ENCODE measurements at regions not wholly inside any gene's neighbourhood (a gene's known extent, or its start where the extent isn't known, plus 50 kb on each side); places are given as distances from the start of the nearest gene placed in this dataset.

GRCh38 chr2:179354739-179355537 is 90.3 kb upstream of the SESTD1 start:
- Histone ChIP-seq H3K4me1 (ENCODE audit: insufficient read depth, low read length) (no peaks in the 10 kb centered on the region), H3K36me3 (ENCODE audit: insufficient read depth, low read length) (no peaks in the 10 kb centered on the region), H3K27me3 (ENCODE audit: insufficient read depth, low read length) (no peaks in the 10 kb centered on the region), H3K9me3 (ENCODE audit: control insufficient read depth in 1 of 2, low read length in 2 of 2) (no peaks in the 10 kb centered on the region), H3K4me3 (ENCODE audit: low read length in 2 of 2) (no peak overlapping the region), H3K27ac (ENCODE audit: low read depth, low read length) (no peak overlapping the region)
- no peaks in the 10 kb centered on the region for H3K4me1 Mint-ChIP-seq
- ChIA-PET POLR2A (ENCODE audit: partially characterized antibody) (no interaction called here), CTCF (ENCODE audit: partially characterized antibody) (no interaction called here)
- intact Hi-C loops (cut with micrococcal nuclease) = no loop called here
- H3K9me3 Mint-ChIP-seq = peaks cover 0 to 4% (median 0%) of the 10 kb centered on the region in 8 donors
- H3K36me3 Mint-ChIP-seq = no peaks in the 10 kb centered on the region
- H3K27me3 Mint-ChIP-seq = peaks cover 0 to 2% of the 10 kb centered on the region in 2 donors
- no peak for DNase-seq
- H3K4me3 Mint-ChIP-seq = no peak overlapping the region
- H3K27ac Mint-ChIP-seq = no peak overlapping the region

GRCh38 chr2:179354296-179354695 is 89.7 kb upstream of the SESTD1 start:
- H3K27ac ChIP-seq (ENCODE audit: low read depth, low read length) = no peak overlapping the region
- H3K9me3 Mint-ChIP-seq = peaks cover 0 to 4% (median 0%) of the 10 kb centered on the region in 8 donors
- no peaks in the 10 kb centered on the region for H3K36me3 Mint-ChIP-seq
- H3K27me3 Mint-ChIP-seq = peaks cover 0 to 2% of the 10 kb centered on the region in 2 donors
- H3K27ac Mint-ChIP-seq = no peak overlapping the region
- no peak overlapping the region for H3K4me3 Mint-ChIP-seq
- intact Hi-C loops (cut with micrococcal nuclease) = no loop called here
- CTCF ChIA-PET (ENCODE audit: partially characterized antibody) = no interaction called here
- no peak for DNase-seq
- no peak overlapping the region for H3K4me3 ChIP-seq (ENCODE audit: low read length in 2 of 2)
- H3K27me3 ChIP-seq (ENCODE audit: insufficient read depth, low read length) = no peaks in the 10 kb centered on the region
- POLR2A ChIA-PET (ENCODE audit: partially characterized antibody) = no interaction called here
- H3K9me3 ChIP-seq (ENCODE audit: control insufficient read depth in 1 of 2, low read length in 2 of 2) = no peaks in the 10 kb centered on the region
- H3K36me3 ChIP-seq (ENCODE audit: insufficient read depth, low read length) = no peaks in the 10 kb centered on the region
- no peaks in the 10 kb centered on the region for H3K4me1 Mint-ChIP-seq
- H3K4me1 ChIP-seq (ENCODE audit: insufficient read depth, low read length) = no peaks in the 10 kb centered on the region

GRCh38 chr2:179352181-179352580 is 87.5 kb upstream of the SESTD1 start:
- peaks cover 0 to 6% (median 0%) of the 10 kb centered on the region in 8 donors for H3K9me3 Mint-ChIP-seq
- H3K9me3 ChIP-seq (ENCODE audit: control insufficient read depth in 1 of 2, low read length in 2 of 2) = no peaks in the 10 kb centered on the region
- ChIA-PET POLR2A (ENCODE audit: partially characterized antibody) (no interaction called here), CTCF (ENCODE audit: partially characterized antibody) (no interaction called here)
- no peak overlapping the region for H3K4me3 Mint-ChIP-seq
- no peaks in the 10 kb centered on the region for H3K36me3 Mint-ChIP-seq
- no peaks in the 10 kb centered on the region for H3K4me1 ChIP-seq (ENCODE audit: insufficient read depth, low read length)
- H3K27me3 Mint-ChIP-seq = peaks cover 0 to 2% of the 10 kb centered on the region in 2 donors
- no peak overlapping the region for H3K27ac Mint-ChIP-seq
- no peaks in the 10 kb centered on the region for H3K36me3 ChIP-seq (ENCODE audit: insufficient read depth, low read length)
- no peak overlapping the region for H3K4me3 ChIP-seq (ENCODE audit: low read length in 2 of 2)
- H3K4me1 Mint-ChIP-seq = no peaks in the 10 kb centered on the region
- H3K27me3 ChIP-seq (ENCODE audit: insufficient read depth, low read length) = no peaks in the 10 kb centered on the region
- no peak overlapping the region for H3K27ac ChIP-seq (ENCODE audit: low read depth, low read length)
- DNase-seq = no peak
- intact Hi-C loops (cut with micrococcal nuclease) = no loop called here

DNA sequence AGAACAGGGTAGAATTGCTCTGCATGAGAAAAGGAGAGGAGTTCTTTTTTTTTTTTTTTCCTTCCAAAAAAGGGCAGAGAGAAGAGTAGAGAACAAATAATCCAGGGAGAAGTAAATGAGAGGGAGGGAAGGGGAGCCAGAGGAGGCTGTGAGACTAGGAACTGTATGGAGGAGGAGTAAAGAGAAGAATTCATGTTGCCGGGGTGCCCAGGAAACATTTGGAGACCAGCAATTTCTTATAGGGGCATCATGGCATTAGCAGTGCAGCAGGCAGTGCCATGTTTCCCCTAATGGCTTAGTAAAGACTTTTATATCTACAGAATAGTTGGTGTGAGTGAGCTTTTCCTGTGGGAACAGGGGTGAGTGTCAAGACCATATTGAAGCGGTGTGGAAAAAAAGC is 86.4 kb upstream of the SESTD1 start:
- Histone ChIP-seq H3K36me3 (ENCODE audit: insufficient read depth, low read length) (no peaks in the 10 kb centered on the region), H3K4me1 (ENCODE audit: insufficient read depth, low read length) (no peaks in the 10 kb centered on the region), H3K27me3 (ENCODE audit: insufficient read depth, low read length) (no peaks in the 10 kb centered on the region), H3K4me3 (ENCODE audit: low read length in 2 of 2) (no peak overlapping the region), H3K27ac (ENCODE audit: low read depth, low read length) (no peak overlapping the region), H3K9me3 (ENCODE audit: control insufficient read depth in 1 of 2, low read length in 2 of 2) (no peaks in the 10 kb centered on the region)
- no peak for DNase-seq
- peaks cover 0 to 2% of the 10 kb centered on the region in 2 donors for H3K27me3 Mint-ChIP-seq
- POLR2A ChIA-PET (ENCODE audit: partially characterized antibody) = no interaction called here
- peaks cover 0 to 6% (median 0%) of the 10 kb centered on the region in 8 donors for H3K9me3 Mint-ChIP-seq
- intact Hi-C loops (cut with micrococcal nuclease) = no loop called here
- no peak overlapping the region for H3K4me3 Mint-ChIP-seq
- no peak overlapping the region for H3K27ac Mint-ChIP-seq
- H3K4me1 Mint-ChIP-seq = no peaks in the 10 kb centered on the region
- CTCF ChIA-PET (ENCODE audit: partially characterized antibody) = no interaction called here
- no peaks in the 10 kb centered on the region for H3K36me3 Mint-ChIP-seq

- no peaks in the 10 kb centered on the region for H3K4me1 ChIP-seq (ENCODE audit: insufficient read depth, low read length)
- H3K36me3 ChIP-seq (ENCODE audit: insufficient read depth, low read length) = no peaks in the 10 kb centered on the region
- intact Hi-C loops (cut with micrococcal nuclease) = no loop called here
- Mint-ChIP-seq H3K4me3 (no peak overlapping the region), H3K27ac (no peak overlapping the region), H3K4me1 (no peaks in the 10 kb centered on the region), H3K27me3 (peaks cover 0 to 2% of the 10 kb centered on the region in 2 donors), H3K9me3 (peaks cover 0 to 6% (median 0%) of the 10 kb centered on the region in 8 donors), H3K36me3 (no peaks in the 10 kb centered on the region)
- ChIA-PET POLR2A (ENCODE audit: partially characterized antibody) (no interaction called here), CTCF (ENCODE audit: partially characterized antibody) (no interaction called here)
- no peaks in the 10 kb centered on the region for H3K9me3 ChIP-seq (ENCODE audit: control insufficient read depth in 1 of 2, low read length in 2 of 2)
- H3K27me3 ChIP-seq (ENCODE audit: insufficient read depth, low read length) = no peaks in the 10 kb centered on the region
- H3K4me3 ChIP-seq (ENCODE audit: low read length in 2 of 2) = no peak overlapping the region
- no peak for DNase-seq
- no peak overlapping the region for H3K27ac ChIP-seq (ENCODE audit: low read depth, low read length)
These were observed 85.2 kb upstream of the SESTD1 start for GRCh38 chr2:179349670-179350303.

- Histone ChIP-seq H3K4me1 (ENCODE audit: insufficient read depth, low read length) (no peaks in the 10 kb centered on the region), H3K4me3 (ENCODE audit: low read length in 2 of 2) (no peak overlapping the region), H3K27me3 (ENCODE audit: insufficient read depth, low read length) (no peaks in the 10 kb centered on the region), H3K27ac (ENCODE audit: low read depth, low read length) (no peak overlapping the region), H3K9me3 (ENCODE audit: control insufficient read depth in 1 of 2, low read length in 2 of 2) (no peaks in the 10 kb centered on the region), H3K36me3 (ENCODE audit: insufficient read depth, low read length) (no peaks in the 10 kb centered on the region)
- no peak overlapping the region for H3K4me3 Mint-ChIP-seq
- H3K36me3 Mint-ChIP-seq = no peaks in the 10 kb centered on the region
- peaks cover 0 to 6% (median 0%) of the 10 kb centered on the region in 8 donors for H3K9me3 Mint-ChIP-seq
- DNase-seq = no peak
- ChIA-PET CTCF (ENCODE audit: partially characterized antibody) (no interaction called here), POLR2A (ENCODE audit: partially characterized antibody) (no interaction called here)
- no peak overlapping the region for H3K27ac Mint-ChIP-seq
- intact Hi-C loops (cut with micrococcal nuclease) = no loop called here
- H3K27me3 Mint-ChIP-seq = peaks cover 0 to 2% of the 10 kb centered on the region in 2 donors
- no peaks in the 10 kb centered on the region for H3K4me1 Mint-ChIP-seq
These were observed 84.3 kb upstream of the SESTD1 start for GRCh38 chr2:179348906-179349305.

DNA sequence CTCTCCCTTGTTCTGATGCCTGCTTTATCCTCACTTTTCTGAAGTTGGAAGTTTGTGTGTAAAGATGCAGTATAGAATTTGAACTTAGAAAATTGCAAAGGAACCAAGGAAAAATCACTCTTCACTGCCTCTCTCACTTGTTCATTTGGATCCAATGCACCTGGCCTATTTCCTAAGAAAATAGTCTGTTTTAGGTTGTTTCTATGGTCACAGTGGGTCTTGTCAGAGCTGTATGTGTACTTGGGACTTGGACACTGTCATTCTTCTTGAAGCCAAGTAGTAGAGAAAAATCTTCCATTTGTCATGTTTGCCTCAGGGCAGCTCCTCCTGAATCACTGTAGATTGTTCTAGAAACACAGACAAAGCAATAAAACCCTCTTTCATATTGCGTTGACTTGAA is 80.3 kb upstream of the SESTD1 start:
- H3K27ac Mint-ChIP-seq = peak overlapping the region in 1 of 7 donors; percentile 14
- Histone ChIP-seq H3K4me1 (ENCODE audit: insufficient read depth, low read length) (no peaks in the 10 kb centered on the region), H3K27me3 (ENCODE audit: insufficient read depth, low read length) (no peaks in the 10 kb centered on the region), H3K27ac (ENCODE audit: low read depth, low read length) (no peak overlapping the region), H3K36me3 (ENCODE audit: insufficient read depth, low read length) (no peaks in the 10 kb centered on the region), H3K4me3 (ENCODE audit: low read length in 2 of 2) (no peak overlapping the region), H3K9me3 (ENCODE audit: control insufficient read depth in 1 of 2, low read length in 2 of 2) (no peaks in the 10 kb centered on the region)
- no peaks in the 10 kb centered on the region for H3K36me3 Mint-ChIP-seq
- H3K4me3 Mint-ChIP-seq = no peak overlapping the region
- no peaks in the 10 kb centered on the region for H3K4me1 Mint-ChIP-seq
- intact Hi-C loops (cut with micrococcal nuclease) = no loop called here
- H3K27me3 Mint-ChIP-seq = no peaks in the 10 kb centered on the region
- ChIA-PET CTCF (ENCODE audit: partially characterized antibody) (no interaction called here), POLR2A (ENCODE audit: partially characterized antibody) (no interaction called here)
- no peak for DNase-seq
- peaks cover 0 to 3% (median 0%) of the 10 kb centered on the region in 8 donors for H3K9me3 Mint-ChIP-seq

All from CD4-positive, alpha-beta memory T cell (primary cell).